GM23338 (cell line): ENCODE measurements at regions not wholly inside any gene's neighbourhood (a gene's known extent, or its start where the extent isn't known, plus 50 kb on each side); places are given as distances from the start of the nearest gene placed in this dataset.

ENCODE experiments used
- ATAC-seq: fragments of 200-7000 bp; cut with Tn5 transposase; 3 replicates; pipeline ENCODE4 v1.9.1; 2020
- DNase-seq: peaks from one replicate; pipeline ENCODE4 v3.0.0-alpha.2; 2015; ENCODE audit warnings: low spot score
- H2AFZ ChIP-seq: fragments of 200-600 bp; sonication (generic); 2 replicates; pipeline ENCODE4 v1.8.0; 2016; ENCODE audit warnings: antibody characterized with exemption, mild to moderate bottlenecking, moderate library complexity
- H3F3A ChIP-seq: fragments of 200-600 bp; sonication (generic); replicated peaks from 2 replicates; pipeline ENCODE4 v1.8.0; 2017; ENCODE audit warnings: antibody characterized with exemption, mixed run types, low read depth
- H3K27ac ChIP-seq: fragments of 200-600 bp; sonication (generic); 2 replicates; pipeline ENCODE4 v1.6.1; 2016; ENCODE audit warnings: low read depth
- H3K27me3 ChIP-seq: fragments of 200-600 bp; sonication (generic); 2 replicates; pipeline ENCODE4 v1.8.0; 2016; ENCODE audit warnings: mild to moderate bottlenecking, mixed run types, moderate library complexity; ENCODE audit not compliant: insufficient read depth
- H3K36me3 ChIP-seq: fragments of 200-600 bp; sonication (generic); 2 replicates; pipeline ENCODE4 v1.8.0; 2016; ENCODE audit warnings: mild to moderate bottlenecking; ENCODE audit not compliant: insufficient read depth
- H3K4me1 ChIP-seq: fragments of 200-600 bp; sonication (generic); 2 replicates; pipeline ENCODE4 v1.8.0; 2016; ENCODE audit warnings: mild to moderate bottlenecking, moderate library complexity; ENCODE audit not compliant: insufficient read depth
- H3K4me2 ChIP-seq: fragments of 200-600 bp; sonication (generic); 2 replicates; pipeline ENCODE4 v1.7.1; 2017; ENCODE audit warnings: mixed run types
- H3K4me3 ChIP-seq: fragments of 200-600 bp; sonication (generic); 2 replicates; pipeline ENCODE4 v1.6.1; 2016; ENCODE audit warnings: mixed run types
- H3K79me2 ChIP-seq: fragments of 200-600 bp; sonication (generic); replicated peaks from 2 replicates; pipeline ENCODE4 v1.8.0; 2017; ENCODE audit warnings: mild to moderate bottlenecking; ENCODE audit not compliant: insufficient read depth
- H3K9me2 ChIP-seq: fragments of 200-600 bp; sonication (generic); 2 replicates; pipeline ENCODE4 v1.8.0; 2017; ENCODE audit not compliant: insufficient read depth
- H4K20me1 ChIP-seq: fragments of 200-600 bp; sonication (generic); replicated peaks from 2 replicates; pipeline ENCODE4 v1.8.0; 2017; ENCODE audit warnings: mild to moderate bottlenecking; ENCODE audit not compliant: insufficient read depth
- H3K27ac Mint-ChIP-seq: 2 replicates; pipeline ENCODE4 v1.8.0; 2020; ENCODE audit warnings: inconsistent platforms, mild to moderate bottlenecking, moderate library complexity, mixed read lengths
- H3K27me3 Mint-ChIP-seq: 3 replicates; pipeline ENCODE4 v1.8.0; 2022; ENCODE audit warnings: low read depth, mild to moderate bottlenecking, moderate library complexity, mixed read lengths, inconsistent platforms; ENCODE audit not compliant: insufficient read depth, poor library complexity
- H3K36me3 Mint-ChIP-seq: 3 replicates; pipeline ENCODE4 v1.8.0; 2021; ENCODE audit warnings: low read depth, mild to moderate bottlenecking, inconsistent platforms, moderate library complexity, mixed read lengths
- H3K4me1 Mint-ChIP-seq: 3 replicates; pipeline ENCODE4 v1.8.0; 2020; ENCODE audit warnings: mild to moderate bottlenecking, inconsistent platforms, mixed read lengths
- H3K4me3 Mint-ChIP-seq: 3 replicates; pipeline ENCODE4 v1.8.0; 2021; ENCODE audit warnings: moderate library complexity, mild to moderate bottlenecking, inconsistent platforms, mixed read lengths
- H3K9me3 Mint-ChIP-seq: 3 replicates; pipeline ENCODE4 v1.8.0; 2020; ENCODE audit warnings: moderate library complexity, mild to moderate bottlenecking, inconsistent platforms, mixed read lengths
- EZH2 ChIP-seq: fragments of 200-600 bp; sonication (generic); IDR thresholded peaks from one replicate; pipeline ENCODE4 v1.8.0; 2017; ENCODE audit warnings: antibody characterized with exemption, mild to moderate bottlenecking, low read depth; ENCODE audit not compliant: unreplicated experiment
- POLR2AphosphoS5 ChIP-seq: IDR thresholded peaks from 2 replicates; pipeline ENCODE4 v1.6.1; 2016; ENCODE audit warnings: antibody characterized with exemption, low read depth
- TF ChIP-seq, protein P1 (sequence below): IDR thresholded peaks from one replicate; pipeline ENCODE4 v1.6.1; 2018; ENCODE audit warnings: antibody characterized with exemption; ENCODE audit not compliant: unreplicated experiment

DNA sequence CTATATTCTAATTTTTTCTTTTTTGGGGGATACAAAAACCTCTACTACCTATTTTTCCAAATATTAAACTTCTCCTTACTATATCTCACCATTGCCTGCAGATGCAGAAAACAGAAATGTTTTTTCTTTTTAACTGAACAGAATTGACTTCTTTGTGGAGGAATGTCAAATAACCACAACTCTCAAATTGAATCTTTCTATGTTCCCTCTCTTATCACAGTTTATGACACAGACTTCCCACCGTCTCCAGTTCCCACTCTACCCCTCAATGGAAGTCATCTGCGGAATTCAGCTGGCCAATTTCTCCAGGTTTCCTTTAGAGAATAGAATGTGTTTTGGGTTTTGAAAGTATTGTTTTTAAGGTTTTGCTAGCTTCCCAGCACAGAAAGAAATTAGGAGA lies 77.0 kb downstream of the NR2F2 start:
- H3K4me3 ChIP-seq: no peak overlapping the region
- H4K20me1 ChIP-seq: peaks cover 19% of the 10 kb centered on the region
- peaks cover 100% of the 10 kb centered on the region for H3K27me3 ChIP-seq
- Mint-ChIP-seq H3K27me3 (peaks cover 78% of the 10 kb centered on the region), H3K4me3 (no peak overlapping the region; the same call in 2 of the 3 replicates), H3K27ac (no peak overlapping the region), H3K4me1 (peaks cover 15% of the 10 kb centered on the region), H3K9me3 (peaks cover 3% of the 10 kb centered on the region; the same call in 1 of the 3 replicates), H3K36me3 (no peaks in the 10 kb centered on the region)
- H3K36me3 ChIP-seq: no peaks in the 10 kb centered on the region
- TF ChIP-seq EZH2: peak; percentile 66
- TF ChIP-seq, protein P1, sequence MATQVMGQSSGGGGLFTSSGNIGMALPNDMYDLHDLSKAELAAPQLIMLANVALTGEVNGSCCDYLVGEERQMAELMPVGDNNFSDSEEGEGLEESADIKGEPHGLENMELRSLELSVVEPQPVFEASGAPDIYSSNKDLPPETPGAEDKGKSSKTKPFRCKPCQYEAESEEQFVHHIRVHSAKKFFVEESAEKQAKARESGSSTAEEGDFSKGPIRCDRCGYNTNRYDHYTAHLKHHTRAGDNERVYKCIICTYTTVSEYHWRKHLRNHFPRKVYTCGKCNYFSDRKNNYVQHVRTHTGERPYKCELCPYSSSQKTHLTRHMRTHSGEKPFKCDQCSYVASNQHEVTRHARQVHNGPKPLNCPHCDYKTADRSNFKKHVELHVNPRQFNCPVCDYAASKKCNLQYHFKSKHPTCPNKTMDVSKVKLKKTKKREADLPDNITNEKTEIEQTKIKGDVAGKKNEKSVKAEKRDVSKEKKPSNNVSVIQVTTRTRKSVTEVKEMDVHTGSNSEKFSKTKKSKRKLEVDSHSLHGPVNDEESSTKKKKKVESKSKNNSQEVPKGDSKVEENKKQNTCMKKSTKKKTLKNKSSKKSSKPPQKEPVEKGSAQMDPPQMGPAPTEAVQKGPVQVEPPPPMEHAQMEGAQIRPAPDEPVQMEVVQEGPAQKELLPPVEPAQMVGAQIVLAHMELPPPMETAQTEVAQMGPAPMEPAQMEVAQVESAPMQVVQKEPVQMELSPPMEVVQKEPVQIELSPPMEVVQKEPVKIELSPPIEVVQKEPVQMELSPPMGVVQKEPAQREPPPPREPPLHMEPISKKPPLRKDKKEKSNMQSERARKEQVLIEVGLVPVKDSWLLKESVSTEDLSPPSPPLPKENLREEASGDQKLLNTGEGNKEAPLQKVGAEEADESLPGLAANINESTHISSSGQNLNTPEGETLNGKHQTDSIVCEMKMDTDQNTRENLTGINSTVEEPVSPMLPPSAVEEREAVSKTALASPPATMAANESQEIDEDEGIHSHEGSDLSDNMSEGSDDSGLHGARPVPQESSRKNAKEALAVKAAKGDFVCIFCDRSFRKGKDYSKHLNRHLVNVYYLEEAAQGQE: no peak
- DNase-seq: no peak
- no peak overlapping the region for H3K27ac ChIP-seq
- H3K79me2 ChIP-seq: no peaks in the 10 kb centered on the region
- ATAC-seq: no peak
- no peaks in the 10 kb centered on the region for H3K9me2 ChIP-seq
- no peak overlapping the region for H2AFZ ChIP-seq
- no peak overlapping the region for H3K4me2 ChIP-seq
- H3K4me1 ChIP-seq: peaks cover 29% of the 10 kb centered on the region; the same call in 1 of the 2 replicates
- H3F3A ChIP-seq: peaks cover 21% of the 10 kb centered on the region

DNA sequence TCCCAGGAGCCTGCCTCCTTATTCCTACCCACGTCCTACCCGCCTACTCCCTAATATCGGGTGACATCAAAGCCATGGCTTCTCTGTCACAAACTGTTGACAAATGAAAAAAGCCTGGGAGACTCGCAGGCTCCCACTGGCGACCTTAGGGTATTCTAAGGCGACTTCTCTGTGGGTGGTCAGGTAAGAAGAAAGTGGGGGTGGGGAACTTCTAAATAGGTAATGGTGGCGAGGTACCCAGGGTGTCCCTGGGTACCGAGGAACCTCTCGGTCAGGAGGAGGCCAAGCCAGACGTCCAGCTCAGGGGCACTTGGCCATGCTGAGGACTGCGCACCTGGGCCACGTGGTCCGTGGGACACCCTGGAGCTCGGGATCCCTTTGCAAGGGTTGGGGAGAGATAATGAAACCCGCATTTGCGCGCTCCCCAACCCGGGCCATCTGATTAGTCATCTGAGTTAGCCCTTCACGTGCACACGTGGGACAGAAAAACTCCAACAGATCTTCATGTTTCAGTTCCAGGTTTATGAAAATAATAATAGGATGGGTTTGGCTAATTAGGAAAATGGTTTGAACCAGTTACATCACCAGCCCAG lies 78.2 kb downstream of the NR2F2 start:
- H3K36me3 ChIP-seq: no peaks in the 10 kb centered on the region
- H3K9me3 Mint-ChIP-seq: peaks cover 5% of the 10 kb centered on the region; the same call in 2 of the 3 replicates
- peak overlapping the region; percentile 50 for H3K4me3 ChIP-seq
- no peak overlapping the region for H3K27ac ChIP-seq
- H3K79me2 ChIP-seq: no peaks in the 10 kb centered on the region
- peaks cover 30% of the 10 kb centered on the region for H4K20me1 ChIP-seq
- peak overlapping the region; percentile 62 for H3K4me3 Mint-ChIP-seq
- peaks cover 100% of the 10 kb centered on the region for H3K27me3 ChIP-seq
- peaks cover 86% of the 10 kb centered on the region for H3K27me3 Mint-ChIP-seq
- ATAC-seq (peak; percentile 51), DNase-seq (peak; percentile 50)
- no peaks in the 10 kb centered on the region for H3K9me2 ChIP-seq
- peak overlapping the region; percentile 74 for H3K4me2 ChIP-seq
- peaks cover 21% of the 10 kb centered on the region for H3F3A ChIP-seq
- peaks cover 41% of the 10 kb centered on the region; the same call in 1 of the 2 replicates for H3K4me1 ChIP-seq
- H3K27ac Mint-ChIP-seq: no peak overlapping the region
- no peaks in the 10 kb centered on the region for H3K36me3 Mint-ChIP-seq
- TF ChIP-seq EZH2 (peak; percentile 2), POLR2AphosphoS5 (no peak)
- H3K4me1 Mint-ChIP-seq: peaks cover 15% of the 10 kb centered on the region
- H2AFZ ChIP-seq: no peak overlapping the region
